SK-N-MC (cell line): ENCODE measurements at regions not wholly inside any gene's neighbourhood (a gene's known extent, or its start where the extent isn't known, plus 50 kb on each side); places are given as distances from the start of the nearest gene placed in this dataset.
"Not testable (repeated sequence)": the region's sequence is repeated elsewhere in the genome, so short reads cannot be mapped to it uniquely, and the experiment has no call there.

Experiments used
- DNase-seq: peaks from one replicate; pipeline ENCODE4 v3.0.0-alpha.2; 2011; ENCODE audit warnings: low read depth, low spot score
- H3K27ac ChIP-seq: fragments of 200-600 bp; sonication (generic); 2 replicates; pipeline ENCODE4 v1.5.1; 2016; ENCODE audit warnings: mixed run types
- H3K36me3 ChIP-seq: fragments of 200-600 bp; sonication (generic); 2 replicates; pipeline ENCODE4 v1.6.1; 2017; ENCODE audit warnings: antibody characterized with exemption, low read length, mixed read lengths; ENCODE audit not compliant: insufficient read depth
- H3K4me3 ChIP-seq: fragments of 200-600 bp; sonication (generic); 2 replicates; pipeline ENCODE4 v1.5.1; 2016
- H3K9ac ChIP-seq: fragments of 200-600 bp; sonication (generic); 2 replicates; pipeline ENCODE4 v1.8.0; 2017; ENCODE audit warnings: mixed run types, mixed read lengths; ENCODE audit not compliant: insufficient read length
- H3K9me3 ChIP-seq: fragments of 200-600 bp; sonication (generic); 2 replicates; pipeline ENCODE4 v1.6.1; 2017; ENCODE audit warnings: low read depth, mild to moderate bottlenecking, antibody characterized with exemption, low read length, moderate library complexity, mixed read lengths
- EZH2 ChIP-seq: fragments of 200-600 bp; sonication (generic); IDR thresholded peaks from one replicate; pipeline ENCODE4 v1.6.1; 2017; ENCODE audit warnings: antibody characterized with exemption
- FOXP2 ChIP-seq: optimal IDR thresholded peaks from 2 replicates; pipeline ENCODE3; 2011; ENCODE audit warnings: mild to moderate bottlenecking, moderate library complexity; ENCODE audit not compliant: insufficient read depth; ENCODE audit errors: extremely low read length, control extremely low read depth
- POLR2AphosphoS5 ChIP-seq: IDR thresholded peaks from 2 replicates; pipeline ENCODE4 v1.6.1; 2012; ENCODE audit warnings: mild to moderate bottlenecking, low read depth, low read length, borderline replicate concordance

DNA sequence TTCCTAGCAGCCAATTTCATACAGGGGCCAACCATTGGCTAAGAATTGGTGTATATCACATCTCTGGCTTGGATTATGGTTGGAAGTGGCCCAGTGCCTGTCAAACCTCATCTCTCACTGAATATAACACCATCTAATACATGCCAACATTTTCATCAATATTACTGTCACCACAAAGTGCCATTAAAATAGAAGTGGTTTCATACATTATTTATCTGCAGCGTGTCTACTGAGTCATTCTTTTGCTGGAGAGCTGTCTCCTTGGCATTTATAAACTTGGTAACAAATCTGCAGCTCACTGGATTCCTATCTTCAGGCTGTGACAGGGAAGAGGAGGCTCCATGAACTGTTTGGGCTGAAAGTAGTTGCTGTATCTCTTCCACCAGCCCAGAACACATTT lies 70.9 kb downstream of the PTTG1 start:
- TF ChIP-seq EZH2 (no peak), POLR2AphosphoS5 (no peak), FOXP2 (no peak)
- no peaks in the 10 kb centered on the region for H3K9me3 ChIP-seq
- no peak overlapping the region for H3K4me3 ChIP-seq
- no peaks in the 10 kb centered on the region for H3K36me3 ChIP-seq
- DNase-seq: no peak
- H3K9ac ChIP-seq: no peak overlapping the region
- H3K27ac ChIP-seq: no peak overlapping the region

GRCh38 chr5:160493806-160494338 lies 72.2 kb downstream of the PTTG1 start:
- H3K9ac ChIP-seq: no peak overlapping the region
- H3K36me3 ChIP-seq: no peaks in the 10 kb centered on the region
- no peak overlapping the region for H3K27ac ChIP-seq
- TF ChIP-seq FOXP2 (no peak), EZH2 (no peak), POLR2AphosphoS5 (no peak)
- H3K9me3 ChIP-seq: no peaks in the 10 kb centered on the region
- no peak overlapping the region for H3K4me3 ChIP-seq
- no peak for DNase-seq

GRCh38 chr5:160494451-160494850 lies 72.8 kb downstream of the PTTG1 start:
- DNase-seq: no peak
- no peak for TF ChIP-seq POLR2AphosphoS5
- no peak for TF ChIP-seq EZH2
- no peak for TF ChIP-seq FOXP2
- no peaks in the 10 kb centered on the region for H3K9me3 ChIP-seq
- no peak overlapping the region for H3K27ac ChIP-seq
- H3K4me3 ChIP-seq: no peak overlapping the region
- no peaks in the 10 kb centered on the region for H3K36me3 ChIP-seq
- H3K9ac ChIP-seq: no peak overlapping the region

GRCh38 chr5:160496334-160496733 lies 74.7 kb downstream of the PTTG1 start:
- Histone ChIP-seq H3K4me3 (no peak overlapping the region), H3K9me3 (no peaks in the 10 kb centered on the region), H3K9ac (no peak overlapping the region), H3K27ac (no peak overlapping the region), H3K36me3 (no peaks in the 10 kb centered on the region)
- TF ChIP-seq EZH2: no peak
- no peak for TF ChIP-seq POLR2AphosphoS5
- TF ChIP-seq FOXP2: no peak
- DNase-seq: no peak

GRCh38 chr5:160496784-160497183 lies 75.1 kb downstream of the PTTG1 start:
- H3K9me3 ChIP-seq: no peaks in the 10 kb centered on the region
- no peak overlapping the region for H3K9ac ChIP-seq
- no peak overlapping the region for H3K4me3 ChIP-seq
- no peak for DNase-seq
- TF ChIP-seq EZH2: no peak
- no peak for TF ChIP-seq POLR2AphosphoS5
- no peak for TF ChIP-seq FOXP2
- H3K36me3 ChIP-seq: no peaks in the 10 kb centered on the region
- no peak overlapping the region for H3K27ac ChIP-seq

GRCh38 chr5:160497878-160498277 lies 76.2 kb downstream of the PTTG1 start:
- H3K36me3 ChIP-seq: no peaks in the 10 kb centered on the region
- H3K4me3 ChIP-seq: no peak overlapping the region
- TF ChIP-seq EZH2 (no peak), POLR2AphosphoS5 (no peak), FOXP2 (no peak)
- no peak overlapping the region for H3K9ac ChIP-seq
- no peak for DNase-seq
- H3K9me3 ChIP-seq: no peaks in the 10 kb centered on the region
- H3K27ac ChIP-seq: no peak overlapping the region

DNA sequence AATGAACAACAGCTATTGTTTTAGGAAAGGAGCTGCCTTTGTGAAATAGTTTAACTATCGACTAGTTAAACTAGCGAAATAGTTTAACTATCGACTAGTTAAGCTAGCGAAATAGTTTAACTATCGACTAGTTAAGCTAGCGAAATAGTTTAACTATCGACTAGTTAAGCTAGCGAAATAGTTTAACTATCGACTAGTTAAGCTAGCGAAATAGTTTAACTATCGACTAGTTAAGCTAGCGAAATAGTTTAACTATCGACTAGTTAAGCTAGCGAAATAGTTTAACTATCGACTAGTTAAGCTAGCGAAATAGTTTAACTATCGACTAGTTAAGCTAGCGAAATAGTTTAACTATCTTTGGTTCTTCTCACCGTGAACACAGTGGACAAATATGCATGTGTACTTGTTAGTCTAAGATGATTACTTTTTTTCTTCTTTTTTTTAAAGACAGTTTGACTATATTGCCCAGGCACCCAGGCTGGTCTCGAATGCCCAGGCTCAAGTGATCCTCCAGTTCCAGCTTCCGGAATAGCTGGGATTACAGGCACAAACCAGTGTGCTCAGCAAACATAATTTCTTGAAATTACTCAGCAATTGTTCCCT lies 76.9 kb downstream of the PTTG1 start:
- H3K36me3 ChIP-seq, H3K9ac ChIP-seq, H3K4me3 ChIP-seq, DNase-seq, H3K9me3 ChIP-seq, H3K27ac ChIP-seq: not testable (repeated sequence)

- TF ChIP-seq FOXP2 (no peak), POLR2AphosphoS5 (no peak)
- H3K27ac ChIP-seq: no peak overlapping the region
- H3K9me3 ChIP-seq: no peaks in the 10 kb centered on the region
- H3K9ac ChIP-seq: no peak overlapping the region
- no peak overlapping the region for H3K4me3 ChIP-seq
- DNase-seq: no peak
- H3K36me3 ChIP-seq: no peaks in the 10 kb centered on the region
These were observed 79.4 kb downstream of the PTTG1 start for GRCh38 chr5:160500786-160501779.
